ENCODE measurements at regions not wholly inside any gene's neighbourhood (a gene's known extent, or its start where the extent isn't known, plus 50 kb on each side); places are given as distances from the start of the nearest gene placed in this dataset.

DNA sequence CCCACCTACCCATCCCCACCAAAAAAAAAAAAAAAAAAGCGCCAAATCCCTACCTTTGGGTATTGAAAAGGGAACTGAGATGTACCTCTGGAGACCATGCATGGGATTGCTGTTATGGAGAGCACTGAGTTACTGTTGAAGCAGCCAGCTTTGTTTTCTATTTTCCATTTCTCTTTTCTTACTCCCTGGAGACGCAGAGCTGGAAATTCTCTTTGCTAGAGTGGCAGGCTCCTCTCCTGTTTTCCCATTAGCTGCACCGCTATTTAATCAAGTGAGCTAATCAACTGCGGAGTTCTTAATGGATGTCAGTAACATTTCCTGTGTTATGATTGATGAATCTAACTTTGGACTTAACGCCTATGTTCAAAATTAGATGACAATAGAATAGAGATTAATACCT lies 136.1 kb upstream of the LMCD1 start:
- TF ChIP-seq CTCF (IDR thresholded peaks at IDR 0.05; ENCODE audit: extremely low read depth, insufficient read depth, missing control alignments), result no peak
- in situ Hi-C loops (cut with MboI; ENCODE audit: low pct_unique_long_range_greater_than_20kb, low sequenced_read_pairs, unreplicated experiment), result no loop called here
- DNase-seq (ENCODE audit: low spot score), result no peak

DNA sequence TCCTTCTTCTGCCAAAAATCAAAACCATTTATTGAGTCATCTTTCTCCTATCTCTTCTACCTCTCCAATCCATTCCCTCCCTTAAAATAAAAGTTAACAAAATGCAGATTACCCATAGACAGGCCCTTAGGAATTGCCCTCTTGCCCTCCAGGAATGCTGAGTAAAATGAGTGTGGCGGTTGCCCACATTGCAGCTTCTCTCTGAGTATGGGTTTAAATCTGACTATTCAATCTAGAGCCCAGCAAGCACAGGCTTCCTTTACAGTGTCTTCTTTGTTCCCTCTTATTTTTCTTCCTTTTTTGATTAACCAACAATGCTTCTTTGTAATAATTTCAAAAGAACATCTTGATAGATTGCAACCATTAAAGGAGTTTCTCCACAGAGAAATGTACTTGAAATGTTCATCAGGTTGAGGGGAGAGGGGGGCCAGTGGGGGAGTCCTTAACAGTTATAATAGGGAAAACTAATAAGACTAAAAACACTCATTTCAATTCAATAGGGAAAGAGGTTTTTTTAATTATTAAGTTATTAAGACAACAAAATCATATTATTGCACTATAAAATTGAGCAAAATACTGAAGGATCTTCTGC lies 135.3 kb upstream of the LMCD1 start:
- DNase-seq (ENCODE audit: low spot score), result no peak
- TF ChIP-seq CTCF (IDR thresholded peaks at IDR 0.05; ENCODE audit: extremely low read depth, insufficient read depth, missing control alignments), result no peak
- in situ Hi-C loops (cut with MboI; ENCODE audit: low pct_unique_long_range_greater_than_20kb, low sequenced_read_pairs, unreplicated experiment), result no loop called here

- in situ Hi-C loops (cut with MboI; ENCODE audit: low pct_unique_long_range_greater_than_20kb, low sequenced_read_pairs, unreplicated experiment), result no loop called here
- no peak for DNase-seq (ENCODE audit: low spot score)
- no peak for TF ChIP-seq CTCF (IDR thresholded peaks at IDR 0.05; ENCODE audit: extremely low read depth, insufficient read depth, missing control alignments)
Observed at GRCh38 chr3:8368598-8368997, 133.0 kb upstream of the LMCD1 start.

- no peak for DNase-seq (ENCODE audit: low spot score)
- in situ Hi-C loops (cut with MboI; ENCODE audit: low pct_unique_long_range_greater_than_20kb, low sequenced_read_pairs, unreplicated experiment), result no loop called here
- TF ChIP-seq CTCF (IDR thresholded peaks at IDR 0.05; ENCODE audit: extremely low read depth, insufficient read depth, missing control alignments), result no peak
Observed at GRCh38 chr3:8369638-8370037, 132.0 kb upstream of the LMCD1 start.

- in situ Hi-C loops (cut with MboI; ENCODE audit: low pct_unique_long_range_greater_than_20kb, low sequenced_read_pairs, unreplicated experiment), result no loop called here
- no peak for TF ChIP-seq CTCF (IDR thresholded peaks at IDR 0.05; ENCODE audit: extremely low read depth, insufficient read depth, missing control alignments)
- DNase-seq (ENCODE audit: low spot score), result no peak
Observed at GRCh38 chr3:8371085-8371551, 130.5 kb upstream of the LMCD1 start.

- TF ChIP-seq CTCF (IDR thresholded peaks at IDR 0.05; ENCODE audit: extremely low read depth, insufficient read depth, missing control alignments), result no peak
Observed at GRCh38 chr3:8371960-8372463, 129.6 kb upstream of the LMCD1 start.

More at GRCh38 chr3:8371960-8372463, 129.6 kb upstream of the LMCD1 start:
- in situ Hi-C loops (cut with MboI; ENCODE audit: low pct_unique_long_range_greater_than_20kb, low sequenced_read_pairs, unreplicated experiment), result no loop called here
- DNase-seq (ENCODE audit: low spot score), result no peak
